Bronchial epithelial cell (primary cell): ENCODE measurements at regions not wholly inside any gene's neighbourhood (a gene's known extent, or its start where the extent isn't known, plus 50 kb on each side); places are given as distances from the start of the nearest gene placed in this dataset.

Source experiments
- DNase-seq: peaks from one replicate; pipeline ENCODE4 v3.0.0-alpha.2; 2010; ENCODE audit warnings: low read depth
- FAIRE-seq: peaks from 2 replicates; lab custom pipeline; 2011; peaks lifted over from hg19 to GRCh38; lab: Jason Lieb, UNC
- H3K27me3 ChIP-seq: 2 replicates; pipeline ENCODE4 v1.5.1; 2011; ENCODE audit warnings: low read length; ENCODE audit not compliant: control insufficient read depth, insufficient read depth
- H3K36me3 ChIP-seq: 2 replicates; pipeline ENCODE4 v1.5.1; 2011; ENCODE audit warnings: low read length; ENCODE audit not compliant: control insufficient read depth, insufficient read depth
- H3K4me3 ChIP-seq: 2 replicates; pipeline ENCODE4 v1.5.1; 2011; ENCODE audit warnings: mild to moderate bottlenecking, low read depth, low read length, control low read depth
- CTCF ChIP-seq: IDR thresholded peaks from 2 replicates; pipeline ENCODE4 v1.5.1; 2011; ENCODE audit warnings: mild to moderate bottlenecking, moderate library complexity, low read length, control low read depth, inconsistent platforms; ENCODE audit not compliant: insufficient read depth, severe bottlenecking

DNA sequence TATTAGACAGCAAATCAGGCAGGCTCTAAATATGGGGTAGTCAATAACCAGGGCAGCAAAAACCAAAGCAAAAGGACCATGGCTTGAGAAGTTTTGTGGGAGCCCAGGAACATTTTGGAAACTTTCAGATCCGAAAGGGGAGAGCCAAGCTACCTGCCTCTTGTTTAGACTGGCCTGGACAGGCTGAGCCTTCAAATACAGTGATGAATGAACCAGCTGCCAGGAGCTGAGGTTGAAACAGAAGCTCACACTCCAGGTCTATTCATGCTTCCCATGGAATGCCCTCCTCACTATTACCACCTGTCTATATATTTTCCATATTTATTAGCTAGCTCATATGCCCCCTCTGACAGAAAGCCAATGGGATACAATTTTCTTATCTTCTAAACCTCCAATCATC is 150.8 kb upstream of the SLC44A1 start:
- no peak overlapping the region for H3K4me3 ChIP-seq
- H3K27me3 ChIP-seq, result peaks cover 1% of the 10 kb centered on the region
- DNase-seq (no peak), FAIRE-seq (no peak)
- no peaks in the 10 kb centered on the region for H3K36me3 ChIP-seq
- no peak for TF ChIP-seq CTCF

- DNase-seq (no peak), FAIRE-seq (no peak)
- no peaks in the 10 kb centered on the region for H3K36me3 ChIP-seq
- H3K4me3 ChIP-seq, result no peak overlapping the region
- no peaks in the 10 kb centered on the region for H3K27me3 ChIP-seq
- no peak for TF ChIP-seq CTCF
Observed at GRCh38 chr9:105098370-105098769, 146.1 kb upstream of the SLC44A1 start.

GRCh38 chr9:105103776-105104175 is 140.7 kb upstream of the SLC44A1 start:
- FAIRE-seq (no peak), DNase-seq (peak; percentile 93)
- no peaks in the 10 kb centered on the region for H3K36me3 ChIP-seq
- TF ChIP-seq CTCF, result no peak
- H3K27me3 ChIP-seq, result no peaks in the 10 kb centered on the region
- H3K4me3 ChIP-seq, result no peak overlapping the region

- peak; percentile 43 for FAIRE-seq
- TF ChIP-seq CTCF, result no peak
- Histone ChIP-seq H3K4me3 (no peak overlapping the region), H3K27me3 (no peaks in the 10 kb centered on the region), H3K36me3 (no peaks in the 10 kb centered on the region)
- no peak for DNase-seq
Observed at GRCh38 chr9:105114318-105114717, 130.1 kb upstream of the SLC44A1 start.

- DNase-seq, result no peak
Observed at GRCh38 chr9:105114964-105115728, 129.3 kb upstream of the SLC44A1 start.

More at GRCh38 chr9:105114964-105115728, 129.3 kb upstream of the SLC44A1 start:
- FAIRE-seq, result no peak
- Histone ChIP-seq H3K4me3 (no peak overlapping the region), H3K36me3 (no peaks in the 10 kb centered on the region), H3K27me3 (no peaks in the 10 kb centered on the region)
- TF ChIP-seq CTCF, result no peak
